IPS DF 4.7 (cell line): ENCODE measurements at regions not wholly inside any gene's neighbourhood (a gene's known extent, or its start where the extent isn't known, plus 50 kb on each side); places are given as distances from the start of the nearest gene placed in this dataset.

Experiments used
- DNase-seq: peaks from one replicate; pipeline ENCODE4 v3.0.0-alpha.2; 2013; ENCODE audit warnings: low spot score; ENCODE audit errors: extremely low read depth

DNA sequence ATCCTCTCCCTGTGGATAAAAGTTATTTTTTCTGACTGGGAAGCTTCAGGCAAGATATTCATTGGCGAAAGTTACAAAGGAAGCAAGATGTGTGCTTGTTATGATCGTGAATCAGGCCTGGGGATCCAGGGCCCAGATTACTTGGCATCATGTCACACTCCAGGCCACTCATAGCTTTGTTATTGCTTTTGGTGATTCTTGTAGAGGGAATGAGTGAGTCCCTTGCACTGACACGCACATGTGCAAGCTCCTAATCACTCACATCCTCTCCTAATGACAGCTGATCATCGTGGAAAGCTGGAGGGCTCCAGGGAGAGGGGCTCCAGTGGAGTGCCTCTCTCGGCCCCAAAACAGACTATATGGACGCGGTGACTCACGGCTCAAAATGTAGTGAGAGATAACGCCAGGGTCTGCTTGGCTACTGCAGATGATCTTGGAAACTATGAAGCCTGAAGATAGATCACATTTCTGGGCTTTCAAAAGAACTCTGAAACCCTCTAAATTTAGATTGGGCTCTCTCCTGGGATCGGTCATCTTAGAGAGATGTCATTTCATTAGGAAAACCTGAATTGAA is 481.1 kb upstream of the USP24 start:
- no peak for DNase-seq

DNA sequence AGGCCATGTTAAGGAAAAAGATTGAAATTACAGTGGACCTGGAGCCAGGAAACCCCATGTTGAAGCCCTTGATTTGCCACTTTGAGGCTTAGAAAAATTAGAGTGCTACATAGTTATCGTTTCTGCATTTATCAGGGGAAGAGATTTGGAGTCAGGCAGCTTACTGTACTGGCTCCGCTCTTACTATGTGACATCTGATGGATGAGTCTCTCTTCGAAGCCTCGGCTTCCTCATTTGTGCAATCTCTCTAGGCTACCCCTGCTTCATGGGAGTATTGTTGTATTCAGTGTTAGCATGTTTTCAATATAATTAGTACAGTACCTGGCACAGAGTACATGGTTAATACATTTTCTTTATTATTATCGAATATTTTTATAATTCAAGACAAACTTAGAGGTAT is 480.4 kb upstream of the USP24 start:
- DNase-seq: no peak

DNA sequence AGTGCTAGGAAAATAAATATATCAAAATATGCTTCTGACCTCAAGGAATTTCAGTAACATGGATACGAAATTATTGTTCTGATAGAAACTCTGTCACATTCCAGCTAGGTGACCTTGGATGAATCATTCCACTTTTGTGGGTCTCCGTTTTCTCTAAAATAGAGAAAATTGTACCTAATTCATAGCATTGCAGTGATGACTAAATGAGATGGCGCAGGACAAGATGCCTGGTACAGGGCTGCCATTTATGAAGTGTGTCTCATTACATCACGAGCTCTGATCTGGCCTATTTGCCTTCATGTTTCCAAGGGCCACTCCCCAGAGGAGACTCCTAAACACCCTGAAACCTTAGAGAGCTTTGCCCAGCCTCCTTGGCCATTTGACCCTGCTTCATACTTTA is 480.0 kb upstream of the USP24 start:
- no peak for DNase-seq

DNA sequence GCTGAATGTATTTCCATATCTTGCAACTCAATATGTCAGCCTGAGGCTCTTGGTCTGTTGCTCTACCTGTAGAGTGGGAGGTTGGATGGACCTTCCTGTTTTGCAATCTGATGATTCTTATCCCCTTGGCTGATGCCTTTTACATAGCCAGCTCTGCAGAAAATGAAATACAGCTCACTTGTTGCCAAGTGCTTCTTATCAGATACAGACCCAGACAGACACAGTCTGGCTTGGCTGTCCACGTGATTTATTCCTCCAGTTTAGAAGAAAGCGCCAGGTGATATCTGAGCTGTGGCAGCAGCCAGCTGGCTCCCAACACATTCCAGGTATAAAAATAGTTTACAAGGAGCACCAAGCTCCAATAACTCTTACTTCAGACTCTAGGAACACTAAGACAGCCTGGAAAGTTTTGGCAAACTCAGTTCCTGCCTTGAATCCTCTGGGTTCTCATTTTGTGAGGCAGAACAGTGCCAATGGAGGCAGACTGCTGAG is 479.2 kb upstream of the USP24 start:
- no peak for DNase-seq

DNA sequence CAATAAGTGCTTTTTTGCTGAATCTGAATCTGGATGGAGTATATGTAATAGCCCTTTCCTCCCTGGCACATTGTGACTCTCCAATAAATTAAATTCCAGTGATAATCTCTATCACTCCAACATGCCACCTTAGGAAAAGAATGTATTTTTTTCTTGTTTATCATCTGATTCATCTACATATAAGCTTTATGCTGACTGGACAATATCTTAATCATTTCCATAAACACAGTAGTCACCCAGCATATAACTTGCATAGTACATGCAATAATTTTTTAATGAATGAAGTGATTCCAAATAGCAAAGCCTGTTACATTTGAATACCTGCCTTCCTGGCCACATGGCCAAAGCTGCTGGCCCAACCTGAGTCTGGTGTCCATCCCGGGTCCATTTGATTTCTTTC is 477.6 kb upstream of the USP24 start:
- no peak for DNase-seq

DNA sequence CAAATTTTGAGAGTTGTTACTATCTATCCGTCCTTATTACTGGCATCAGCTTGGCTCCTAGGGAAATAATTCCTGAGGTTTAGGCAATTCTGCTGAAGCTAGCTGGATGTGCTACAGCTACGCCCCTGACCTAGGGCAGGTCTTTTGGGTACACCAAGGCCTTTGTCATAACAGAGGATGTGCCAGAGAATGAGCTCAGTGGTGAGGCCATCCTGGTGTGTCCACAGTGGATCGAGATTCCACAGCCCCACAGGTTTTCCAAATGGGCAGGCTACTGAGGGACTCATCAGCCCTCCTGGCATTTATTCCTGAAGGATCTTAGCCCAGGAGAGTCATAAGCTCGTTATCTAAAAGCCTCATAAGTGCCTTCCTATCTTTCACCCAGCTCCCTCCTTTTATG is 475.2 kb upstream of the USP24 start:
- DNase-seq: no peak

DNA sequence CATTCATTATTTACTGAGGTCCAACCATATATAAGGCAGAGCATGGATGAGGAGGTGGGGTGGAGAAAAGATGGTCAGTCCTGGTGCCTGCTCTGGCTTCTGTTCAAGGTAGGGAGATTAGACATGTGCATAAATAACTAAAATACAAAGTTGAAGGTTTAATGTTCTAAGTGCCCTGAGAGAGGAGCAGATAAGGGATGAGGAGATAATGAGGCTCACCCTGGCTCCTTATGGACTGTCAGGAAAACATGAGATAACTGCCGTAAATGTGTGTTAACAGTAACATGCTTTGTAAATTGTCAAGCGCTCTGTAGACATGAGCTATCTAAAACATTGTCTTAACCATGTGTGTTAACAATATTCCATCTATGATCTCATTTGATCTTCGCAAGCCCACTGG is 474.6 kb upstream of the USP24 start:
- no peak for DNase-seq

DNA sequence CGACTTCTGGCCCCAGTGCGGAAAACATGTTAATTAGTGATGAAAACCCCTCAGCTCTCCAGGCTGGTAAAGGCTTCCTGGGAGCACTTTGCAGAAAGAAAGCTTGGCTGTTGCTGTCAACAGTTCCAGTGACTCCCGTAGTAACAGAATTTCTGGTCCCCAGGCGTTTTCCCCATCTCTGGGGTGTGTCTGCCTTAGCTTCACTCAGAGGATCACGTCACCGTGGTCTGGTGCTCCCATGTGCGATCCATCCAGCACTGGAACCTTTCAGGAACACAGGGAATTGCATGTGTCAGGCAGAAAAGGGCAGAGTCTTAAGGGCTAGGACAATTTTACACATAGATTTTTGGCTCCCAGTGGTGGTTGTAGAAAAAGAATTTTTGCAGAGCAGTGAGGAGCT is 470.4 kb upstream of the USP24 start:
- DNase-seq: no peak

DNA sequence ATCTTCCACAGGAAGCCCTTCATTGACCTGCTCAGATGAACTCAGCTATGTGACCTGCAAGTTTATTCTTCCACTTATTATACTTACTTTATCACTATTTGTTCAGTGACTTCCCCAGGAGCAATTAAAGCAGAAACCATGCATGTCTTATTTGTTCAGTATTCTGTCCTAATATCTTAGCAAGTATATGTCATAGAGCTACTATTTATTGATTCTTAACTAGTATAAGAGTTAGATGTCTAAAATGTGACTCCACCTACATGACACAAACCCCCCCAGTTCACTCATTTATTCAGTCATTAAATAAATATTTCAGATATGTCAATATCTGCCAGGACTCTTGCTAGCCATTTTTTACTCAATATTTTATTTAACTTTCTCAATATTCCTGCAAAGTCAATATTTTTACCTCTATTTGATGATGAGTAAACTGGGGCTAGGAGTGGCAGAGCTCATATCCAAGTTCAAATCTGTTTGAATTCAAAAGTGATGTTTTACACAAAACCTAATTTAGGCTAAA is 469.0 kb upstream of the USP24 start:
- DNase-seq: no peak

DNA sequence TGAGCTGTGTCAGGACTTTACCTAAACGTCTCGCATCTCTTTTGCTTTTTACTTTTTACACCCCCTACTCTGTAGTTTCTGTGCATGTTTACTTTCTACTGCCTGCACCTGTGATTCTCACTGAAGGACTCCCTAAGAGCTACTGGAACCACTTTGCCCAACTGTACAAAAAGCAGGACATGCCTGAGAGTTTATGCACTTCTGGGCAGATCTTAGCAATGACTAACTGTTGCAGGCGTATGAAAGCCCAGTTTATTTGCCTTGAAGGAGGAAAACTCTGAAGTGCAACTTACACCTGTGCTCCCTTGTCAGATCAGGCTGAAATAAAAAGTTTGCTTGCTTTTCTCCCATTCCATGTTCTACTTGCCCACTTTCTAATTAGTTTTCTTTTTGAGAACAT is 467.0 kb upstream of the USP24 start:
- no peak for DNase-seq

DNA sequence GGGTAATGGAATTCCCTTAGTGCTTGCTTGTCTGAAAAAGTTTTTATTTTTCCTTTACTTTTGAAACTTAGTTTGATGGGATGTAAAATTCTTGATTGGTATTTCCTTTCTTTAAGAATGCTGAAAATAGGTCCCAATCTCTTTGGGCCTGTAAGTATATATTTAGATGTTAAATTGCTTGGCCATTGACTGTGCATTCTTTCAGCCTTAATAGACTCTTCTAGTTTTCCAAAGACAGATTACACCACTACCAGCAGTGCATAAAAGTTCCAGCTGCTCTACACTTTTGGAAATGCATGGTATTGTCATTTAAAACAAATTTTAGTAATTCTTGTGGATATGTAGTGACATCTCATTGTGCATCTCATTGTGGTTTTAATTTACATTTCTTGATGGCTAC is 464.8 kb upstream of the USP24 start:
- no peak for DNase-seq

DNA sequence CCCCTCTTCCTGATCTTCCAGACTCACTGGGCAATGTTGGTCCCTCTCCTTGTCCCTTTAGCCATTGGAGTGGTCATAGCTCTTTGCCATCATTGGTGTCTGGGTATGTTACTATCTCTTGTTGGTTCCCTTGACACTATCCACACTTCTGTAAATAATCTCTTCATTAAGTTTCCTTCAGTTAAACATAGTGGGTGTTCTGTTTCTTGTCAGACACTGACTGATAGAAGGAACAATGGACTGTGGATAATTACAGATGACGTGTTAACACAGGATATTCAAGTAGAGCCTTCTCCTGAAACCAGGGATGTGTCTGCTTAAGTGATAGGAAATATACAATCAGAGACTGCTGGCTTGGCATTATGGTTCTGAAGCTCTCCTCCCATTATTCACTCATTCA is 458.3 kb upstream of the USP24 start:
- no peak for DNase-seq

DNA sequence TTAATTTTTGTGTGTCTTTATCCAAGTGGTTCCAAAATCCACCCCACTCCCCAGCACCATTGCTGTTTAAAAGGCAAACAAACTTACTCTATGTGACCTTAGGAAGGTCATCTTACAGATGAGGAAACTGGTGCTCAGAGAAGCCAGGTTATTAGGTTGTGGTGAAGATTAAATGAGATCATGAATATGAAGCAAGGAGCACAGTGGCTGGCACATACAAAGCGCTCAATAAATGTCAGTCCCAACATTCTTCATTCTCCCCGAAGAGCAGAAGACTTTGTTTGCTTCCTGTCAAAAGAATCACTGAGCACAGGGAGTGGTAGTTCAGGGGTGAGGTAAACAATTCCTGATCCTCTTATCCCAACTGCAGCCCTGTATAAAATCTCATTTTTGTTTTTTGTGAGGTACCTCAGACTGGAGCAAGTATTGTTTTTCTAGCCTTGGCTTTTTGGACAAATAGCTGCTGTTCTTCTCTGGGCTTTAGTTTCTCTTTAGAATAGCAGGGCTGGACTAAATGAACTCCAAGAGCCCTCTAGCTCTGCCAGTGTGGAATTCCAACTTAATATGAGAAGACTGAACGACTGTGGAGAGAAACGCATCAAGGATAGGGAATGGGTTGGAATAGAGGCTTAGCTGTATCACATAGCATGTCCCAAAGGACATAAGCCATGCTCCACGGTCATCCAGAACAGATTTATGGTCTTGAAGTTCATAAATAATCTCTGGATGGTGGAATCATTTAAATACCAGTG is 455.3 kb upstream of the USP24 start:
- DNase-seq: no peak

DNA sequence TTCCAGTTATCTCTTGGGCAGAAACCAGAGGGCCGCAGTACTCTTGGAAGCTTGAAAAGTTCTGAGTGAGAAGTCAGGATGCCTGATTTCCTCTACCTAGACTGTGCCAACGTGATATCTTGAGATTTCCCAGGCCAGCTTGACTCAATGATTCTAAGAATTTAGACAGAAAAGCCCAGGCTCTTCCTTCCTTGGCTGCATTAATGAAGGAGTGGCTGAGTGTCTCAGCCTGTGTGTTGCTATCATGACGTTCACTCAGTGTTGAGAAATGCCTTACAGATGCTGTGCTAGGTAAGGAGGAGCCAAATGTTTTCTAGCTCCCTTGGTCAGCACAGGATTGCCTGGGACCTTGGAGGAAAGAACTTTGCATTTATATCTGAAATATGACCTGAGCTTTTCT is 454.1 kb upstream of the USP24 start:
- no peak for DNase-seq

DNA sequence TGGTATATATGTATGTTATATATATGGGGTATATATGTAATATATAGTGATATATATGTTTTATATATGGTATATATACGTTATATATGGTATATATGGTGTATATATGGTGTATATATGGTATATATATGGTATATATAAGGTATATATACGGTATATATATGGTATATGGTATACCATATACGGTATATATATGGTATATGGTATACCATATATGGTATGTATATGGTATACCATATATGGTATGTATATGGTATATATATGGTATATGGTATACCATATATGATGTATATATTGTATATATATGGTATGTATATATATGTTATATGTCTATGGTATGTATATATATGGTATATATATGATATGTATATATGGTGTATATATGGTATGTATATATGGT is 447.7 kb upstream of the USP24 start:
- no peak for DNase-seq

DNA sequence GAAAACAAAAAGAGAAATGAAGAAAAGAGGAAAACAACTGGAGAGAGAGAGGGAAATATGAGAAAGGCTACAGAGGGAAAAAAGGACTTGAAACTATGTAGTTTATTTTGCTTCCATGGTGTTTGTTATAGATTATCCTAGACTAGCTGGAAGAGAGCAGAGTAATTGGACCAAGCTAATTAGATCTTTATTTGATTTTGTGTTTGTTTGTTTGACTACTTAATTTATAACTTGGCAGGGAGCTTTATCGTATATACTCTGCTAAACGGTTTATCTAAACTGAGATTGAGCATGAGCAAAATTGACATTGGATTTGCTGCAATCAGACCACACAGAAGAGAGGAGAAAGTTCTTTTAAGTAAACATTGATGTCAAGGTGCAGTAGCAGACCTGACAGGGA is 443.8 kb upstream of the USP24 start:
- DNase-seq: no peak

DNA sequence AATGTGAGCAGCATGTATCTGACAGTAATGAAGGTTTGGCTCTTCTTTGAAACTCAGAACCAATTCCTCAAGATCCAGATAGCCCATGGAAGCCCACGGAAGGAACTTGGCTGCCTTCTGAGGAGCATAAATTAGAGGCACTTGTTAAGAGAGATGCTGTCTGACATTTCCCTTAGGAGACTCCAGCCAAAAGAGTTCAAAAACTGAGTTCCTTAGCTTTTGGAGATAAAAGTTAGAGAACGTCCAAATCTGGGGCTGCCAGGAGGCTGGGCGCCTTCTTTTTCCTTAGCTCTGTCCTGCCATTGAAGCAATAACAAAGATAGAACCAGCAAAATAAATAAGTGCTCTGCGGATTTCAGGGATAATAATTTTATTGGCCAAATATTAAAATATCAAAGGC is 439.6 kb upstream of the USP24 start:
- DNase-seq: no peak

DNA sequence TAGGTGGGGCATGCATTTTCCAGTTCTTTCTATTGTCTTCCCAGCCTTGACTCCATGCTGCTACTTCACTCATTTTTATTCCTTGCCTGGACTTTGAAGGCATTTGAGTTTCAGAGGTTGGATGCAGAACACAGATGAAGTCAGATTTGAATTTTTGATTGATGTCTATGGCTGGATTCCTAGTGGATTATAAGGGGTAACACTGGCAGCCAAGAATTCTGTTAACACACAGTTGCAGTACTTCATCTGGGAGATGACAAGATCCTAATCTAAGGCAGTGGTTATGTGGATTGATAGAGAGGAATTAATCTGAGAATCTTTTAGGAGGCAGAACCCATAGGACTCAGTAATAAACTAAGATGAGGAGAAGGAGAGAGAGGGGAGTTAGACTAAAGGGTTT is 439.0 kb upstream of the USP24 start:
- no peak for DNase-seq

DNA sequence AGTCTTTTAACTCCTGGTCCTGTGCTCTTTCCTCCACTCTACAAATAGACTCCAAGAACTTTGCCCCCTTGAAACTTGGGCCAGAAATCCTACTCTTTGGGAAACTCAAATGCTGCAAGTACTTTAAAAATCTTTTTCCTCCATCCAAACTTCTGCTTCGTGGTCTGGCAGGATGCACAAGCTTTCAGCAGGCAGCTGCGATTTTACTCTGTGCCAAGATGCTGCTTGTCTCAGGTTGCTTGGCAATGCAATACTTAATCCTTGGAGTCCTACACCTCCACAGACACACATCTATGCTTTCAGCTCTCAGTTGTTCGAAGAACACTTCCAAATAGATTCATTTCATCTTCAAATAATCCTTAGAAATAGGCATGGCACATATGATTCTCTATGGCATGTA is 435.3 kb upstream of the USP24 start:
- DNase-seq: no peak

DNA sequence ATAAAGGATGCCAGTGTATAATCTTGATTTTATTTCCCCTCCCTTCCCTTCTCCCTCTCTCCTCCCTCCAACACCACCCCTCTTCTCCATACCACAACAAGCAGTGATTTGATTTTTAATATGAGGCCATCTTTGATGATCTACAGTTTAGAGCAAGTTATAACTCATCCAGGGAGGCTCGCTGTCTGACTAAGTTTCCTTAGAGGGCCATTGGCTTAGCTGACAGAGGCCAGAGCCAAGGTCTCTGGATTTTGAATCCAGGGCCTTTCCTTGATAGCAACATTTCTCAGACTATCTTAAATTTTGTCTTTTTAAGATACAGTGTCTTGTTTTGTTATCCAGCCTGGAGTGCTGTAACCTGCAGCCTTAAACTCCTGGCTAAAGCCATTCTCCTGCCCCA is 431.0 kb upstream of the USP24 start:
- DNase-seq: no peak

DNA sequence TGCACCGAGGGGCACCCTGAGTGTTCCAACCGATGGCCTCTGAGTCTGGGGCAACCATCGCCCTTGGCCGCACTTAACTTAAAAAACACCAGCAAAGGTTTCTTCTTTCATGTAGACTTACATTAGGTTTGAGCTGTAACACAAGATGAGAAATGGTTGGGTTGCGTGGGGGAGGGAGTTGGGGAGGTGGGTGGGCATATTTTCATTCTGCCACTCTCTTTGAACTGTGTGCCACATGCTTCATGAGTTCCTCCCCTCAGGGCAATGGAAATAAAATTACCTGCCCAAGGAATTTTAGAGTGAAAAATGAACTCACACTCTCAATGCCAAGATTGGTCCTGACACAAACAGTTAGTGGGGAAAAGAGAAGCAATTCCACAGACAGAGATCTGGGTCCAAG is 430.1 kb upstream of the USP24 start:
- no peak for DNase-seq

DNA sequence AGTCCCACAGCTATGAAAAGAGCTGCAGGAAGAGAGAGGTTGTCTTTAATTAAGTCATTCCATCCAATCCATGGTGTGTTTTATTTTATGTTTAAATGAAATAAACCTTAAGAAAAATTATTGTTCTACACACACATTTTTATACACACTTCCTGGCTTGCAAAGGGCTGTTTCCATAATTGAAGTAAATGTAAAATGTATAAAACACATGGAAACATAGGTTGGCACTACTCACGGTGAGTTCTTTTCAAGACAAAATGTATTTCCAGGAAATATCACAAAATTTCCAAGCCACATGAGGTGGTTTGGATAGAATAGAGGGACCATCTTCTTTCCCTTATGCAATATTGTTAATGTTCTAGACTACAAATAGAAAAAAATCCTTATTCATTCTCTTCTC is 426.8 kb upstream of the USP24 start:
- no peak for DNase-seq
